GM19239 (cell line): ENCODE measurements at regions not wholly inside any gene's neighbourhood (a gene's known extent, or its start where the extent isn't known, plus 50 kb on each side); places are given as distances from the start of the nearest gene placed in this dataset.
"Not testable (repeated sequence)": the region's sequence is repeated elsewhere in the genome, so short reads cannot be mapped to it uniquely, and the experiment has no call there.

Source experiments
- DNase-seq: peaks from one replicate; pipeline ENCODE4 v3.0.0; 2011; ENCODE audit warnings: low spot score; ENCODE audit not compliant: insufficient read length
- FAIRE-seq: peaks from 2 replicates; lab custom pipeline; 2011; peaks lifted over from hg19 to GRCh38; lab: Jason Lieb, UNC

DNA sequence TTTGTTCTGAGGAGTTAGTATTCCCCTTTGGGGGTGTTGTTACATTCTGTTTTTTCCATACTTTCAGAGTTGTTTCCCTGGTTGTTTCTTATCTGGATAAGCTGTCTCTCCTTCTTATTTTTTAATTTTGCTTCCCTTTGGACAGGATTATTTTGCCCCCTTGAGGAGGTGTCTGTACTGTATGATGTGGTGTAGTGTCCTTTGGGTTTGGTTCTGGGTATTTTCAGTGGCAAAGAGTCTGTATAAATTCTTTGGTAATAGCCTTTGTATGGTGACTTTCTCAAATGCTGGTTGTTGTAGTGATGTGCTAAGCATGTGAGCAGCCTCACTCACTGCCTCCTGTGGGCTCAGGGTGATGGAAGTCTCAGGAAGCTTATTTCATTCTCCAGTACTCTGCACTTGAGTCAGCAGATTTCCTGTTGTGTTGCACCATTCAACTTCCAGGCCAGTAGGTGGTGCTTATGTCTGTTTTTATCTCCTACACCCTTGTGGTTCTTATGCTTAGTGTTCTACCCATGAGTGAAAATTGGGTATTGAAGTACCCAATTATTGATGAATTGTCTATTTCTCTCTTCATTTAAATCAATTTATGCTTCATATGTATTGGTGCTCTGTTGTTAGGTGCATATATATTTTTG lies 103.3 kb upstream of the PMCH start:
- FAIRE-seq = peak; percentile 72

DNA sequence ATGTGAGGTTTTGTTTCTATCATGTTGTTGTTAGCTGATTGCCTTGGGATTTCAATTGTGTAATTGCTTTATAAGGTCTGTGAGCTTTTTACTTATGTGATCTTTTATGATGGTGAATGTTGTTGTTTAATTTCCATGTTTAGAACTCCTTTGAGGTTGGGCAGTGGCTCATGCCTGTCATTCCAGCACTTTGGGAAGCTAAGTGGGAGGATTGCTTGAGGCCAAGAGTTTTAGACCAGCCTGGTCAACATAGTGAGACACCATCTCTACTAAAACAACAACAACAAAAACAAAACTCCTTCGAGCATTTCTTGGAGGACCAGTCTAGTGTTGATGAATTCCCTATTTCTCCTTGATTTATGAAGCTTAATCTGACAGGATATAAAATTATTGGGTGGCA lies 102.1 kb upstream of the PMCH start:
- no peak for FAIRE-seq
- DNase-seq = no peak

More for the DNA sequence above, 103.3 kb upstream of the PMCH start:
- peak; percentile 30 for DNase-seq

DNA sequence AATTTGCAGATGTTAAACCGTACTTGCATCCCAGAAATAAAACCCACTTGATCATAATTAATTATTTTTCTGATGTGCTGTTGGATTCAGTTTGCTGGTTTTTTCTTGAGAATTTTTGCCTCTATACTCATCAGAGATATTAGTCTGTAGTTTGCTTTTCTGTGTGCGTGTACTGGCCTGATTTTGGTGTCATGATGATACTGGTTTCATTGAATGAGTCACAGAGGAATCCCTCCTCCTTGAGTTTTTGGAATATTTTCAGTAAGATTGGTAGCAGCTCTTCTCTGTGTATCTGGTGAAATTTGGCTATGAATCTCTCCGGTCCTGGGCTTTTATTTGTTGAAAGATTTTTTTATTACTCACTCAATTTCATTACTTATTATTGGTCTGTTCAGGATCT lies 100.4 kb upstream of the PMCH start:
- DNase-seq (no peak), FAIRE-seq (no peak)

DNA sequence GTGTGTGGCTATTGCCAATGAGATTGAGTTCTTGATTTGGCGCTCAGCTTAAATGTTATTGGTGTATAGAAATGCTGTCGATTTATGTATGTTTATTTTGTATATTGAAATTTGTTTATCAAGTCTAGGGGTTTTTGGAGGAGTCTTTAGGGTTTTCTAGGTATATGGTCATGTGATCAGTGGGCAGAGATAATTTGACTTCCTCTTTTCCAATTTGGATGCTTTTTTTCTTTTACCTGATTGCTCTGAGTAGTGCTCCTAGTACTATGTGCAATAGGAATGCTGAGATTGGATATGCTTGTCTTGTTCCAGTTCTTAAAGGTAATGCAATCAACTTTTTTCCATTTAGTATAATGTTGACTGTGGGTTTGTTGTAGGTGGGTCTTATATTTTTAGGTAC lies 99.8 kb upstream of the PMCH start:
- DNase-seq = no peak
- no peak for FAIRE-seq

DNA sequence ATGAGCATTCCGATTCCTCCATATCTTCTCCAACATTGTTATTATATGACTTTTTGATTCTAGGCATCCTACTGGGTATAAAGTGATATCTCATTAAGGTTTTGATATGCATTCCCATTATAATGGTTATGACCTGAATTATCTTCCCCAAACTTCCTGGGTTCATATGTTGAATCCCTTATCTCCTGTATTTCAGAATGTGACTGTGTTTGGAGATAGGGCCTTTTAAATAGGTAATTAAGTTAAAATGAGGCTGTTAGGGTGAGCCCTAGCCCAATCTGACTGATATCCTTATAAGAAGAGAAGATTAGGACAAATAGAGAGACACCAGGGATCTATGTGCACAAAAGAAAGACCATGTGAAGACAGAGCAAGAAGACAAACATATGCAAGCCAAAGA lies 96.9 kb upstream of the PMCH start:
- FAIRE-seq = no peak
- DNase-seq = no peak

DNA sequence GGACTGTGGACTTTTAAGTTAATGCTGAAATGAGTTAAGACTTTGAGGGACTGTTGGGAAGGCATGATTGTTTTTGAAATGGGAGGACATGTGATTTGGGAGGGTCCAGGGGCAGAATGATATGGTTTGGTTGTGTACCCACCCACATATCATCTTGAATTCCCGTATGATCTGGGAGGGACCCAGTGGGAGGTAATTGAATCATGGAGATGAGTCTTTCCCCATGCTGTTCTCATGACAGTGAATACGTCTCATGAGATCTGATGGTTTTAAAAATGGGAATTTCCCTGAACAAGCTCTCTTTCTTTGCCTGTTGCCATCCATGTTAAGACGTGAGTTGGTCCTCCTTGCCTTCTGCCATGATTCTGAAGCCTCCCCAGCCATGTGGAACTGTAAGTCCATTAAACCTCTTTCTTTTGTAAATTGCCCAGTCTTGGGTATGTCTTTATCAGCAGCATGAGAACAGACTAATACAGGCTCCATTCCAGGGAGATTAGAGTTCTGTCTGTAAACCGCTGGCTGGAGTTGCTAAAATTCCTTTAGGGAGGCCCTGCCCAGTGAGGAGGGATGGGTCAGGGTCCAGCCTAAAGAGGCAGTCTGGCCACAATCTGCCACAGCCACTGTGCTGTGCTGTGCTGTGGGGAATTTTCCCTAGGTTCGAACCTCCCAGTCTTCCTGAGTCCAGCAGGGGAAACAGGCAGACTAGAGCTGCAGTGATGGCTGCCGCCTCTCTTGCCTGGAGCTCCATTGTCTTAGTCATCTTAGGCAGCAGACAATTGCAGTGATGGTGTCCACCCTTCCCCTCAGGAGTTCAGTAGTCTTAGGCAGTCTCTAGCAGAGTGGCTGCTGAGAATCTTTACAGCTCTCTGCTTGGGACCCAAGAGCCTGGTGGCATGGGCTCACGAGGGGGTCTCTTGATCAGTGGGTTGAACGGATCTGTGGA lies 94.1 kb upstream of the PMCH start:
- FAIRE-seq, DNase-seq: not testable (repeated sequence)

DNA sequence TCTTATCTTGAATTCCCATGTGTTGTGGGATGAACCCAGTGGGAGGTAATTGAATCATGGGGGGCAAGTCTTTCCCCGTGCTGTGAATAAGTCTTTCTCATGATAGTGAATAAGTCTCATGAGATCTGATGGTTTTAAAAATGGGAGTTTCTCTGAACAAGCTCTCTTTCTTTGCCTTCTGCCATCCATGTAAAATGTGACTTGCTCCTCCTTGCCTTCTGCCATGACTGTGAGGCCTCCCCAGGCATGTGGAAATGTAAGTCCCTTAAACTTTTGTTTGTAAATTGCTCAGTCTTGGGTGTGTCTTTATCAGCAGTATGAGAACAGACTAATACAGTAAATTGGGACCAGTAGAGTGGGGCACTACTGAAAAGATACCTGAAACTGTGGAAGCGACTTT lies 92.1 kb upstream of the PMCH start:
- FAIRE-seq, DNase-seq: not testable (repeated sequence)

DNA sequence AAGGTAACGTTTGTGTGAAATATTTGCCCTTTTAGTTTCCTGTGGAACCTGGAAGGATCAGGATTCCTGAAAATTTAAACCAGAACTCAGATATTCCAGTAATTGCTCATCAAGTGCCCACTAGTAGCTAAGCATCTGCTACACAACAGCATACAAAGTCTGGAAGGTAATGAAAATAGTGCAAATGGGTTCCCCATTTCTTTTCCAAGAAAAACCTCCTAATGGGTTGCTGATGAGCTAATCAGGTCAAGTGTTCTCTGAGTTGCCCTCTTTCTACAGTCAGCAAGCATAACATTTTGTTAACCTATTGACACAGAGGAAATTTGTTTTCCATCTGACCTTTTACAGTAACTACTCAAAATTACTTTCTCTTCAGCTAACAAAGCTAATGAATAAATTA lies 83.6 kb upstream of the PMCH start:
- FAIRE-seq = no peak
- no peak for DNase-seq

DNA sequence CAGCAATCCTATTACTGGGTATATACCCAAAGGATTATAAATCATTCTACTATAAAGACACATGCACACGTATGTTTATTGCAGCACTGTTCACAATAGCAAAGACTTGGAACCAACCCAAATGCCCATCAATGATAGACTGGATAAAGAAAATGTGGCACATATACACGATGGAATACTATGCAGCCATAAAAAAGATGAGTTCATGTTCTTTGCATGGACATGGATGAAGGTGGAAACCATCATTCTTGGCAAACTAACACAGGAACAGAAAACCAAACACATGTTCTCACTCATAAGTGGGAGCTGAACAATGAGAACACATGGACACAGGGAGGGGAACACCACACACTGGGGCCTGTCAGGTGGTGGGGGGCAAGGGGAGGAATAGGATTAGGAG lies 58.1 kb upstream of the PMCH start:
- DNase-seq, FAIRE-seq: not testable (repeated sequence)

DNA sequence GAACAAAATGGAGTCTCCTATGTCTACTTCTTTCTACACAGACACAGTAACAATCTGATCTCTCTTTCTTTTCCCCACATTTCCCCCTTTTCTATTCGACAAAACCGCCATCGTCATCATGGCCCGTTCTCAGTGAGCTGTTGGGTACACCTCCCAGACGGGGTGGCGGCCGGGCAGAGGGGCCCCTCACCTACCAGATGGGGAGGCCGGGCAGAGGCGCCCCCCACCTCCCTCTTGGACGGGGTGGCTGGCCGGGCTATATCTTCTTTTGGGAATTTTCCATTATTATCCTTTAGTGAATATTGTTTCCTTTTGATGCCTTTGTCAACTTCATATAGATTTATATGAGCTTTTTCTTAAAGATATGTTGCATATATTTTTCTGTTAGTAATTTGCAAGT lies 53.4 kb upstream of the PMCH start:
- DNase-seq, FAIRE-seq: not testable (repeated sequence)

DNA sequence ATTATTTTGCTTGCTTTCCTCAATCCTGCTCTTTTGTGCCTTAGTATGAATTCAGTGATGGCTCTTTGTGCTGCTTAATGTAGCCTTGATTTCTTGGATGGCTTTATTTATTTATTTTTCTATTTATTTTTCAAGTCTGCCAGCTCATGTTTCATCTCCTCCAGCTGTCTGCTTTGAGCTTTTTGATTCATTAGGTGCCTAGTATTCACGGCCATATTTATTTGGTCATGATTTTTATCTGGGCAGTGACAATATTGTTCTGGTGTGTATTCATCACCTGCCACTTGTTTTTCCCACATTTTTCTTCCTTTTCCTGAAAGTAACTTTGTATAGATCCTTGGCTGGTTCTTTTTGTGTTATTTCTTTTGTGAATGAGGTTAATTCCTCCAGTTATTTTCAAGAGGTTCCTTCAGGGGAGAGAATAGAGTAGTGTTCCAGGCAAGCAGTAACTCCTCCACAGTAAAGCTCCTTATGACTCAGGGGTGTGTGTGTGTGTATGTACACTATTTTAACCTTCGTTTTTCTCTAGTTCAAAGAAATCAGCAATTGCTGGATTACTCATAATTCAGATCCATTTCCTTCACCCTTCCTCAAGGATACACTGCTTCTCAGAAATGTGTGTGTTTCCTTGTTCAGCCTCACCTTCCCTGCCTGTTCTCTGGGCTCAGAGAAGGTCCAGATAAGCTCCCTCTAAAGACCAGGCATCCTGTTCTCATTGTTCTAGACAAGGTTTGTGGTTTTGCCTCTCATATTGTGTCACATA lies 51.6 kb upstream of the PMCH start:
- no peak for DNase-seq
- no peak for FAIRE-seq
